ENCODE measurements at regions not wholly inside any gene's neighbourhood (a gene's known extent, or its start where the extent isn't known, plus 50 kb on each side); places are given as distances from the start of the nearest gene placed in this dataset.

DNA sequence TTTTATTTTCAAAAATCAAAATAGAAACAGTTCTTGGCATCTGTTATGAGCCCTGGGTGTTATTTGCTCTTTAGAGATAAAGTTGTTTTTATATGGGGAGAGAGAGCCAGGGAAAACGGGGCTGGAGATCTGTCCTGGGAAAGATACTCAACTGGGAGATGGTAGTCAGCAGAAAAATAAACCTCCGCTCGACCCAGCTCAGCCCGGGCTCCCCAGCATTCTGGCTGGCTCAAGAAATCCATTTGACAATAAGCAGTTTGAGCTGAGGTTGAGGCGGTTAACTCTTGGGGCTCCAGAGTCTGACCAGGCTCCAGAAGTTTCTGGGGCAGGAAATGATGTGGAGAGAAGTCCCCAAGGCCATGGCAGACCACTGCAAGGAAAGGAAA is 151.9 kb downstream of the IRX5 start:
- no peaks in the 10 kb centered on the region for H3K27me3 ChIP-seq (replicated peaks; ENCODE audit: control insufficient read depth, insufficient read depth, low read length)
- TF ChIP-seq CTCF (IDR thresholded peaks at IDR 0.05; ENCODE audit: insufficient read depth, low read length, poor library complexity, severe bottlenecking) = no peak
- no peaks in the 10 kb centered on the region for H3K36me3 ChIP-seq (ENCODE audit: control insufficient read depth, insufficient read depth, low read length)
- no peak overlapping the region for H3K4me3 ChIP-seq (replicated peaks; ENCODE audit: low read depth, low read length)
- no peak for DNase-seq (ENCODE audit: extremely low read depth, insufficient read length)

GRCh38 chr16:55083052-55083451 is 152.4 kb downstream of the IRX5 start:
- Histone ChIP-seq H3K4me3 (replicated peaks; ENCODE audit: low read depth, low read length) (no peak overlapping the region), H3K36me3 (ENCODE audit: control insufficient read depth, insufficient read depth, low read length) (no peaks in the 10 kb centered on the region), H3K27me3 (replicated peaks; ENCODE audit: control insufficient read depth, insufficient read depth, low read length) (no peaks in the 10 kb centered on the region)
- no peak for DNase-seq (ENCODE audit: extremely low read depth, insufficient read length)
- no peak for TF ChIP-seq CTCF (IDR thresholded peaks at IDR 0.05; ENCODE audit: insufficient read depth, low read length, poor library complexity, severe bottlenecking)

GRCh38 chr16:55088098-55088497 is 157.4 kb downstream of the IRX5 start:
- Histone ChIP-seq H3K4me3 (replicated peaks; ENCODE audit: low read depth, low read length) (no peak overlapping the region), H3K36me3 (ENCODE audit: control insufficient read depth, insufficient read depth, low read length) (no peaks in the 10 kb centered on the region)
- TF ChIP-seq CTCF (IDR thresholded peaks at IDR 0.05; ENCODE audit: insufficient read depth, low read length, poor library complexity, severe bottlenecking) = no peak

DNA sequence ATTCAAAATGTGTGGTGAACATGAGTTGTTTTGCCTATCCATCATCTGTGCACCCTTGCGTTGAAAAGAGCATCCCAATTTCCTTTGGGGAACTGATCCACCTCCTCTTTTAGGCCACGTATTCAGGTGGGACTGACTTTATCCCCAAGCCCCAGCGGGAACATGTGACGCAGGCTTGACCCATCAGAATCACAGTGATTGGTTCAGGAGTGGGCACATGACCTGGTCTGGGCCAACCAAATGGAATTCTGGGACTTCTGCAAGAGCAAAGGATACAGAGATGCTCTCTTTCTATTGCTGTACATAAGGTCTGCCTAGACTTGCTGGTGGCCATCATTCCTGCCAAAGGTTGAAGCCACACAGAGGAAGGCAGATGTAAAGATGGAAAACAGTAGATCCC is 158.9 kb downstream of the IRX5 start:
- TF ChIP-seq CTCF (IDR thresholded peaks at IDR 0.05; ENCODE audit: insufficient read depth, low read length, poor library complexity, severe bottlenecking) = no peak
- no peaks in the 10 kb centered on the region for H3K36me3 ChIP-seq (ENCODE audit: control insufficient read depth, insufficient read depth, low read length)
- H3K27me3 ChIP-seq (replicated peaks; ENCODE audit: control insufficient read depth, insufficient read depth, low read length) = no peaks in the 10 kb centered on the region
- H3K4me3 ChIP-seq (replicated peaks; ENCODE audit: low read depth, low read length) = no peak overlapping the region
- no peak for DNase-seq (ENCODE audit: extremely low read depth, insufficient read length)

More at GRCh38 chr16:55088098-55088497, 157.4 kb downstream of the IRX5 start:
- no peak for DNase-seq (ENCODE audit: extremely low read depth, insufficient read length)
- H3K27me3 ChIP-seq (replicated peaks; ENCODE audit: control insufficient read depth, insufficient read depth, low read length) = no peaks in the 10 kb centered on the region

DNA sequence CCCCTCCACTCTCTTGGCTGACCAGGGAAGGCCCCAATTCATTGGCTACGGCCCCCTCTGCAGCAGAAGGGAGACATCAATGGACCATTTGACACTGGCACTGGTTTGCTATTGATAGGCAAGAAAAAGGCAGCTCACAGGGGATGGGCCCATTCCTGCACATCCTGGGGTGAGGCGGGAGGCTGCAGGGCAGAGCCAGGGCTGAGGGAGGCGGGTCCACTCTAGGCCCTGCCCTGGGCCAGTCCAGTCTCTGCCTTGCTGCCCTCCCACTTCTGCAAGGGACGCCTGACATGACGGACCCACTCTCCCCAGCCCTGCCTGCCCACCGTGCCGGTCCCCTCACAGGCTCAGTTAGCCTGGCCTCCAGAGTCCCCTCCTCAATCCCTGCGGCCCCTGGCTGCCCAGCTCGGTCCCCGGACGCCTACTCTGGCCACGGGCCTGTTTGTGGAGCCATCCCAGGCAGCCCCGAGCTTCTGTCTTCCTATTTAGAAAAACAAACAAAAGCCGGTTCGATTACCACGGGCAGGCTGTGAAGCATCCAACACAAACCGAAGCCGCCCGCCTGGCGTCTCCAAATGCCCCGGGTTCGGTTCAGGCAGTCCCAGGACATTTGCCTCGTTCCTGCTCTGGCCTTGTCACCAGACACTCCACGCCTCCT is 160.7 kb downstream of the IRX5 start:
- DNase-seq (ENCODE audit: extremely low read depth, insufficient read length) = no peak
- no peaks in the 10 kb centered on the region for H3K36me3 ChIP-seq (ENCODE audit: control insufficient read depth, insufficient read depth, low read length)
- H3K27me3 ChIP-seq (replicated peaks; ENCODE audit: control insufficient read depth, insufficient read depth, low read length) = no peaks in the 10 kb centered on the region
- H3K4me3 ChIP-seq (replicated peaks; ENCODE audit: low read depth, low read length) = no peak overlapping the region
- no peak for TF ChIP-seq CTCF (IDR thresholded peaks at IDR 0.05; ENCODE audit: insufficient read depth, low read length, poor library complexity, severe bottlenecking)

- no peak overlapping the region for H3K4me3 ChIP-seq (replicated peaks; ENCODE audit: low read depth, low read length)
- H3K36me3 ChIP-seq (ENCODE audit: control insufficient read depth, insufficient read depth, low read length) = no peaks in the 10 kb centered on the region
- TF ChIP-seq CTCF (IDR thresholded peaks at IDR 0.05; ENCODE audit: insufficient read depth, low read length, poor library complexity, severe bottlenecking) = no peak
- no peaks in the 10 kb centered on the region for H3K27me3 ChIP-seq (replicated peaks; ENCODE audit: control insufficient read depth, insufficient read depth, low read length)
- no peak for DNase-seq (ENCODE audit: extremely low read depth, insufficient read length)
These were observed 161.2 kb downstream of the IRX5 start for GRCh38 chr16:55091871-55092230.
